Endothelial cell of umbilical vein (primary cell): ENCODE measurements at regions not wholly inside any gene's neighbourhood (a gene's known extent, or its start where the extent isn't known, plus 50 kb on each side); places are given as distances from the start of the nearest gene placed in this dataset.
"Not testable (repeated sequence)": the region's sequence is repeated elsewhere in the genome, so short reads cannot be mapped to it uniquely, and the experiment has no call there.

ENCODE experiments used
- BruUV-seq: library from RNA; stranded (reverse); fragments of 400-500 nt; replicated peaks from 2 replicates; lab custom pipeline; 2021; lab: Mats Ljungman, UMichigan
- CTCF ChIA-PET: fragments of 300-600, 350-600 bp; sonication (Branson Sonifier 250); formaldehyde crosslinking; loops from one replicate; lab custom pipeline; 2021; ENCODE audit warnings: antibody characterized with exemption, inconsistent platforms; lab: Charles Lee
- POLR2A ChIA-PET: fragments of 300-600, 350-600 bp; sonication (Branson Sonifier 250); formaldehyde crosslinking; loops from one replicate; lab custom pipeline; 2021; ENCODE audit warnings: antibody characterized with exemption, inconsistent platforms; lab: Charles Lee
- DNase-seq: peaks from one replicate; pipeline ENCODE4 v3.0.0-alpha.2; 2011; ENCODE audit warnings: low read depth, low spot score
- FAIRE-seq: peaks from 2 replicates; lab custom pipeline; 2011; peaks lifted over from hg19 to GRCh38; lab: Jason Lieb, UNC
- H2AFZ ChIP-seq: 2 replicates; pipeline ENCODE4 v1.6.0; 2012; ENCODE audit warnings: low read depth, low read length, control low read depth, inconsistent platforms
- H3K27ac ChIP-seq: 2 replicates; pipeline ENCODE4 v1.5.1; 2011; ENCODE audit warnings: low read depth, mild to moderate bottlenecking, control low read depth, low read length, moderate library complexity; ENCODE audit not compliant: insufficient read depth
- H3K27me3 ChIP-seq, 2 experiments: 2 replicates each; pipeline versions ENCODE4 v1.6.0 to v1.6.1; 2011; ENCODE audit warnings: low read length in 2 of 2, mixed read lengths in 1 of 2; ENCODE audit not compliant: control insufficient read depth in 2 of 2, insufficient read depth in 2 of 2
- H3K36me3 ChIP-seq, 2 experiments: 2 replicates in 1 of 2; 3 replicates in 1 of 2; pipeline ENCODE4 v1.5.1; 2011; ENCODE audit warnings: low read length in 2 of 2, mild to moderate bottlenecking in 1 of 2, moderate library complexity in 1 of 2; ENCODE audit not compliant: control insufficient read depth in 2 of 2, insufficient read depth in 2 of 2; ENCODE audit errors: extremely low read depth in 1 of 2
- H3K4me1 ChIP-seq: 3 replicates; pipeline ENCODE4 v1.5.1; 2011; ENCODE audit warnings: mild to moderate bottlenecking, low read length; ENCODE audit not compliant: control insufficient read depth, insufficient read depth; ENCODE audit errors: extremely low read depth
- H3K4me2 ChIP-seq: 2 replicates; pipeline ENCODE4 v1.6.1; 2011; ENCODE audit warnings: low read length, control low read depth, mixed read lengths; ENCODE audit not compliant: insufficient read depth
- H3K4me3 ChIP-seq, 3 experiments: fragments of 200-600 bp in 1 of 3; sonication (generic), shearing (Covaris generic) in 1 of 3; replicated peaks in 1 of 3; 2 replicates each; pipeline ENCODE4 v1.5.1; 2011 to 2016; ENCODE audit warnings: control low read depth in 3 of 3, low read length in 3 of 3, mild to moderate bottlenecking in 2 of 3, inconsistent platforms in 1 of 3, low read depth in 1 of 3, moderate library complexity in 1 of 3; ENCODE audit not compliant: insufficient read depth in 1 of 3
- H3K79me2 ChIP-seq: 2 replicates; pipeline ENCODE4 v1.6.0; 2012; ENCODE audit warnings: low read length, inconsistent platforms; ENCODE audit not compliant: control insufficient read depth, insufficient read depth
- H3K9ac ChIP-seq: replicated peaks from 2 replicates; pipeline ENCODE3; 2011; ENCODE audit warnings: low read length, control low read depth; ENCODE audit not compliant: insufficient read depth; ENCODE audit errors: extremely low read depth
- H3K9me1 ChIP-seq: replicated peaks from 3 replicates; pipeline ENCODE4 v1.6.0; 2011; ENCODE audit warnings: mild to moderate bottlenecking, low read length; ENCODE audit not compliant: control insufficient read depth, insufficient read depth; ENCODE audit errors: extremely low read depth
- H3K9me3 ChIP-seq: replicated peaks from 2 replicates; pipeline ENCODE4 v1.5.1; 2012; ENCODE audit warnings: low read length, inconsistent platforms; ENCODE audit not compliant: control insufficient read depth, insufficient read depth
- H4K20me1 ChIP-seq: replicated peaks from 2 replicates; pipeline ENCODE3; 2011; ENCODE audit warnings: mild to moderate bottlenecking, low read length; ENCODE audit not compliant: control insufficient read depth, insufficient read depth; ENCODE audit errors: extremely low read depth
- EZH2 ChIP-seq: IDR thresholded peaks from 2 replicates; pipeline ENCODE4 v1.6.1; 2012; ENCODE audit warnings: borderline replicate concordance, low read depth, mild to moderate bottlenecking, moderate library complexity, low read length, inconsistent platforms; ENCODE audit not compliant: severe bottlenecking
- FOS ChIP-seq: IDR thresholded peaks from 2 replicates; pipeline ENCODE4 v1.6.1; 2011; ENCODE audit warnings: mild to moderate bottlenecking, low read length, moderate library complexity, borderline replicate concordance; ENCODE audit not compliant: insufficient read depth
- GATA2 ChIP-seq: IDR thresholded peaks from 2 replicates; pipeline ENCODE4 v1.7.0; 2011; ENCODE audit warnings: low read depth, mild to moderate bottlenecking, moderate library complexity, mixed read lengths, low read length; ENCODE audit not compliant: insufficient read length, insufficient read depth
- JUN ChIP-seq: IDR thresholded peaks from 2 replicates; pipeline ENCODE4 v1.6.1; 2011; ENCODE audit warnings: borderline replicate concordance, low read depth; ENCODE audit not compliant: insufficient read length, insufficient read depth
- MYC ChIP-seq: IDR thresholded peaks from one replicate; pipeline ENCODE4 v1.6.1; 2011; ENCODE audit warnings: mild to moderate bottlenecking, low read depth, low read length
- POLR2A ChIP-seq: IDR thresholded peaks from 2 replicates; pipeline ENCODE4 v1.6.1; 2012; ENCODE audit warnings: low read depth, mild to moderate bottlenecking, control low read depth, low read length
- POLR2AphosphoS5 ChIP-seq: IDR thresholded peaks from 2 replicates; pipeline ENCODE4 v1.6.1; 2012; ENCODE audit warnings: low read depth, mild to moderate bottlenecking, control low read depth, low read length, moderate library complexity; ENCODE audit not compliant: insufficient read depth
- dilution Hi-C: fragments of 300-500 bp; cut with MboI; formaldehyde crosslinking; loops from one replicate; pipeline ENCODE4 v1.15.0; 2019; ENCODE audit warnings: low sequenced_read_pairs; ENCODE audit not compliant: extremely low pct_ligation_motif_present
- intact Hi-C: fragments of 100-400 bp; cut with micrococcal nuclease; formaldehyde crosslinking; loops from one replicate; pipeline ENCODE4 v1.10.0; 2022
- TF ChIP-seq, protein P1 (sequence below): IDR thresholded peaks from 2 replicates; pipeline ENCODE4 v1.6.1; 2011; ENCODE audit not compliant: insufficient read depth, insufficient read length
- TF ChIP-seq, protein P2 (sequence below), 2 donors: IDR thresholded peaks; 1 replicate in 1 of 2; 2 replicates in 1 of 2; pipeline ENCODE4 v1.5.1; 2011; ENCODE audit warnings: low read length in 2 of 2, mild to moderate bottlenecking in 2 of 2, moderate library complexity in 2 of 2, control low read depth in 1 of 2, inconsistent platforms in 1 of 2, low read depth in 1 of 2; ENCODE audit not compliant: insufficient read depth in 1 of 2; ENCODE audit errors: extremely low read depth in 1 of 2

DNA sequence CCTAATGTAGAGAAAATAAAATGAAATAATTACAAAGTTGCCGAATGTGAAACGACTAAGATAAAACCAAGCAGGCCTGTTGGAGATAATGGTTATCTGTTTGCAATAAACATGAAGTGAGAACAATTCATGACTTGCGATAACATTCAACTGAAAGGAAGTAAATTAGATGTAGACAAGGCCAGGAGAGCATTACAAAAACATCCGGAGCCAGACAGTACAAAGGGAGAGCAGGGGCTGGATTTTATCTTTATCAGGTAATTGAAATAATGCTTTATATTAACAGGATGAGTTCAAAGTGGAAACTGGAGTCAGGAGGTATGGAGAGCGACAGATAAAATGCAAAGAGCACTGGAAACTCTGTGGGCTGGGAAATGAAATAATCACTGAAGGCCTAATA is 265.6 kb upstream of the GOT2 start:
- Histone ChIP-seq H3K9me1 (no peaks in the 10 kb centered on the region), H3K4me3 (no peak overlapping the region), H2AFZ (no peak overlapping the region), H3K9me3 (no peaks in the 10 kb centered on the region), H3K4me2 (no peak overlapping the region), H3K79me2 (no peaks in the 10 kb centered on the region), H3K27me3 (no peaks in the 10 kb centered on the region), H3K27ac (no peak overlapping the region), H4K20me1 (no peaks in the 10 kb centered on the region), H3K36me3 (no peaks in the 10 kb centered on the region), H3K9ac (no peak overlapping the region), H3K4me1 (no peaks in the 10 kb centered on the region)
- ChIA-PET POLR2A (no interaction called here), CTCF (no interaction called here)
- dilution Hi-C loops (no loop called here), intact Hi-C loops (loop anchor here (5.0 kb wide), 1 partner anchor 663 kb away; no protein-coding TSS in a partner anchor)
- TF ChIP-seq MYC (no peak), JUN (no peak), POLR2A (no peak), FOS (no peak), EZH2 (no peak), GATA2 (no peak), POLR2AphosphoS5 (no peak)
- TF ChIP-seq, protein P1, sequence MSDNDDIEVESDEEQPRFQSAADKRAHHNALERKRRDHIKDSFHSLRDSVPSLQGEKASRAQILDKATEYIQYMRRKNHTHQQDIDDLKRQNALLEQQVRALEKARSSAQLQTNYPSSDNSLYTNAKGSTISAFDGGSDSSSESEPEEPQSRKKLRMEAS = no peak
- TF ChIP-seq, protein P2, sequence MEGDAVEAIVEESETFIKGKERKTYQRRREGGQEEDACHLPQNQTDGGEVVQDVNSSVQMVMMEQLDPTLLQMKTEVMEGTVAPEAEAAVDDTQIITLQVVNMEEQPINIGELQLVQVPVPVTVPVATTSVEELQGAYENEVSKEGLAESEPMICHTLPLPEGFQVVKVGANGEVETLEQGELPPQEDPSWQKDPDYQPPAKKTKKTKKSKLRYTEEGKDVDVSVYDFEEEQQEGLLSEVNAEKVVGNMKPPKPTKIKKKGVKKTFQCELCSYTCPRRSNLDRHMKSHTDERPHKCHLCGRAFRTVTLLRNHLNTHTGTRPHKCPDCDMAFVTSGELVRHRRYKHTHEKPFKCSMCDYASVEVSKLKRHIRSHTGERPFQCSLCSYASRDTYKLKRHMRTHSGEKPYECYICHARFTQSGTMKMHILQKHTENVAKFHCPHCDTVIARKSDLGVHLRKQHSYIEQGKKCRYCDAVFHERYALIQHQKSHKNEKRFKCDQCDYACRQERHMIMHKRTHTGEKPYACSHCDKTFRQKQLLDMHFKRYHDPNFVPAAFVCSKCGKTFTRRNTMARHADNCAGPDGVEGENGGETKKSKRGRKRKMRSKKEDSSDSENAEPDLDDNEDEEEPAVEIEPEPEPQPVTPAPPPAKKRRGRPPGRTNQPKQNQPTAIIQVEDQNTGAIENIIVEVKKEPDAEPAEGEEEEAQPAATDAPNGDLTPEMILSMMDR (IDR thresholded peaks at IDR 0.05; ENCODE audit: extremely low read depth in 1 of 2, insufficient read depth in 1 of 2, low read depth in 1 of 2, low read length in 2 of 2) = no peak
- DNase-seq (no peak), FAIRE-seq (no peak)
- BruUV-seq = no TSS peak

DNA sequence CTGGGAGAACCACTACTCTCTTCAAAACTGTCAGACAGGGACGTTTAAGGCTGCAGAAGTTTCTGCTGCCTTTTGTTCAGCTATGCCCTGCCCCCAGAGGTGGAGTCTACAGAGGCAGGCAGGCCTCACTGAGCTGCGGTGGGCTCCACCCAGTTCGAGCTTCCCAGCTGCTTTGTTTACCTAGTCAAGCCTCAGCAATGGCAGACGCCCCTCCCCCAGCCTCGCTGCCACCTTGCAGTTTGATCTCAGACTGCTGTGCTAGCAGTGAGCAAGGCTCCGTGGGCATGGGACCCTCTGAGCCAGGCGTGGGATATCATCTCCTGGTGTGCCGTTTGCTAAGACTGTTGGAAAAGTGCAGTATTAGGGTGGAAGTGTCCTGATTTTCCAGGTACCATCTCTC is 258.6 kb upstream of the GOT2 start:
- intact Hi-C loops, POLR2A ChIA-PET, H3K4me3 ChIP-seq, H3K27me3 ChIP-seq, H3K79me2 ChIP-seq, H3K9me1 ChIP-seq, H3K9me3 ChIP-seq, dilution Hi-C loops, DNase-seq, H4K20me1 ChIP-seq, H3K9ac ChIP-seq, H3K4me2 ChIP-seq, H2AFZ ChIP-seq, H3K36me3 ChIP-seq, CTCF ChIA-PET, H3K27ac ChIP-seq, FAIRE-seq, H3K4me1 ChIP-seq, BruUV-seq: not testable (repeated sequence)

DNA sequence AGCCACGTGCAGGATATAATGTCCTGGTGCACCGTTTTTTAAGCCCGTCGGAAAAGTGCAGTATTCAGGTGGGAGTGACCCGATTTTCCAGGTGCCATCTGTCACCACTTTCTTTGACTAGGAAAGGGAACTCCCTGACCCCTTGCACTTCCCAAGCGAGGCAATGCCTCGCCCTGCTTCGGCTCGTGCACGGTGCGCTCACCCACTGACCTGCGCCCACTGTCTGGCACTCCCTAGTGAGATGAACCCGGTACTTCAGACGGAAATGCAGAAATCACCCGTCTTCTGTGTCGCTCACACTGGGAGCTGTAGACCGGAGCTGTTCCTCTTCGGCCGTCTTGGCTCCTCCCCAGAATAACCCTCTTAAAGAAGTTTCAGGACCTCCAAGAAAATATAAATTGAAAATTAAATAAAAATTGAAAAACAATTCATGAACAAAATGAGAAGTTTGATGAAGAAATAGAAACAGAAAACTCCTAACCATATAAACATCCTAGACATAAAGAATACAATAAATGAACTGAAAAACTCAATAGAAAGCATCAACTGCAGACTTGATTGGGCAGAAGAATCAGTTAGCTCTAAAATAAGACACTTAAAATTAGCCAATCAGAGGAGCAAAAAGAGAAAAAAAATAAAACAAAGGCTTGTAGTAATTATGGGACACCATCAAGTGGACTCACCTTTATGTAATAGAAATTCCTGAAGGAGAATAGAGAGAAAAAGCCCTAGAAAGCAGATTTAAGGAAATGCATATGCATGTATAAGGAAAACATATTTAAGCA is 249.3 kb upstream of the GOT2 start:
- FAIRE-seq, H3K27ac ChIP-seq, H3K27me3 ChIP-seq, H3K9me3 ChIP-seq, BruUV-seq, H2AFZ ChIP-seq, H4K20me1 ChIP-seq, H3K4me3 ChIP-seq, H3K9me1 ChIP-seq, H3K79me2 ChIP-seq, H3K4me1 ChIP-seq, H3K4me2 ChIP-seq, intact Hi-C loops, DNase-seq, H3K36me3 ChIP-seq, dilution Hi-C loops, H3K9ac ChIP-seq, CTCF ChIA-PET: not testable (repeated sequence)
- POLR2A ChIA-PET = interaction anchor here (0.6 kb wide), 1 partner anchor 214 kb away, joined by 4 read pairs; no protein-coding TSS in a partner anchor
